ENCODE measurements at regions not wholly inside any gene's neighbourhood (a gene's known extent, or its start where the extent isn't known, plus 50 kb on each side); places are given as distances from the start of the nearest gene placed in this dataset.

DNA sequence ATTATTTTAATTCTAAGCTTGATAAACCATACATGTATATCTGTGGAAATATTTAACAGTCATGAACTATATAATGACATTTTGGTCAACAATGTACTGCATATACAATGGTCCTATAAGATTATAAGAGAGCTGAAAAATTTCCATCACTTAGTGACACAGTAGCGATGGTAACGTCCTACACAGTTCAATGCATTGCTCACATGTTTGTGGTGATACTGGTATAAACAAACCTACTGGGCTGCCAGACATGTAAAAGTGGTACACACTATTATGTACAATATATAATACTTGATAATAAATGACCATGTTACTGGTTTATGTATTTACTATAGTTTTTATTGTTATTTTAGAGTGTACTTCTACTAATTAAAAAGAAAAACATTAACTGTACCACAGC, 841.9 kb downstream of the LTN1 start:
- TF ChIP-seq, protein P1, sequence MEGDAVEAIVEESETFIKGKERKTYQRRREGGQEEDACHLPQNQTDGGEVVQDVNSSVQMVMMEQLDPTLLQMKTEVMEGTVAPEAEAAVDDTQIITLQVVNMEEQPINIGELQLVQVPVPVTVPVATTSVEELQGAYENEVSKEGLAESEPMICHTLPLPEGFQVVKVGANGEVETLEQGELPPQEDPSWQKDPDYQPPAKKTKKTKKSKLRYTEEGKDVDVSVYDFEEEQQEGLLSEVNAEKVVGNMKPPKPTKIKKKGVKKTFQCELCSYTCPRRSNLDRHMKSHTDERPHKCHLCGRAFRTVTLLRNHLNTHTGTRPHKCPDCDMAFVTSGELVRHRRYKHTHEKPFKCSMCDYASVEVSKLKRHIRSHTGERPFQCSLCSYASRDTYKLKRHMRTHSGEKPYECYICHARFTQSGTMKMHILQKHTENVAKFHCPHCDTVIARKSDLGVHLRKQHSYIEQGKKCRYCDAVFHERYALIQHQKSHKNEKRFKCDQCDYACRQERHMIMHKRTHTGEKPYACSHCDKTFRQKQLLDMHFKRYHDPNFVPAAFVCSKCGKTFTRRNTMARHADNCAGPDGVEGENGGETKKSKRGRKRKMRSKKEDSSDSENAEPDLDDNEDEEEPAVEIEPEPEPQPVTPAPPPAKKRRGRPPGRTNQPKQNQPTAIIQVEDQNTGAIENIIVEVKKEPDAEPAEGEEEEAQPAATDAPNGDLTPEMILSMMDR (IDR thresholded peaks at IDR 0.05) = no peak
- TF ChIP-seq POLR2A (IDR thresholded peaks at IDR 0.05) (no peak), POLR2AphosphoS5 (IDR thresholded peaks at IDR 0.05) (no peak)
